AG04449 (cell line): ENCODE measurements at regions not wholly inside any gene's neighbourhood (a gene's known extent, or its start where the extent isn't known, plus 50 kb on each side); places are given as distances from the start of the nearest gene placed in this dataset.
A peak's percentile ranks its signal among the peaks of the same experiment; 100 is the strongest.
"Not testable (repeated sequence)": the region's sequence is repeated elsewhere in the genome, so short reads cannot be mapped to it uniquely, and the experiment has no call there.

Source experiments
- CTCF ChIA-PET: fragments of 350-600 bp; formaldehyde crosslinking; extraction: SDS; loops from one replicate; lab custom pipeline; 2021; ENCODE audit warnings: antibody characterized with exemption; lab: Yijun Ruan, JAX
- POLR2A ChIA-PET: fragments of 400-600, 350-600 bp; formaldehyde crosslinking; extraction: SDS; loops from one replicate; lab custom pipeline; 2020; ENCODE audit warnings: antibody characterized with exemption, inconsistent platforms; lab: Yijun Ruan, JAX
- DNase-seq: peaks from one replicate; pipeline ENCODE4 v3.0.0-alpha.2; 2010; ENCODE audit warnings: low read depth, low spot score
- H3K4me3 ChIP-seq: 2 replicates; pipeline ENCODE4 v1.5.1; 2011; ENCODE audit warnings: low read depth, mild to moderate bottlenecking, control low read depth, low read length
- TF ChIP-seq, protein P1 (sequence below): IDR thresholded peaks from one replicate; pipeline ENCODE4 v1.5.1; 2011; ENCODE audit warnings: mild to moderate bottlenecking, moderate library complexity, low read length, control low read depth, inconsistent platforms; ENCODE audit not compliant: insufficient read depth; ENCODE audit errors: missing control alignments

DNA sequence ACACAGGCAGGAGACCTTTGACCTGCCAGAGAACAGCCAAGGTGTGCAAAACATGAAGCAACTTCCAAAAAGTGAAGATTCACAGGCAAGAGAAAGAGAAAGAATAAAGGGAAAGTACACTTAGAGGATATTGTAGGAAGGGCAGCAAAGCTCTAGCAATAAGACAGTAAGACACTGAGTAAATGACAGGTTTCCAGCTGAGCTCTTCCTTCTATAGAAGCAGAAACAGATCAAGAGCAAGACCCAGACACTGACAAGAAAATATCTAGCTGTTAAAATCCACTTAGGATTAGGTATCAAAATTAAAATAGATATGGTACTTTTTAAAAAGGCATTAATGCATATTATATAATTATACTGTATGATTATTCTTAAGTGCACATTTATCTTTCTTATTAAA lies 333.4 kb downstream of the RAP2B start:
- H3K4me3 ChIP-seq, result no peak overlapping the region
- TF ChIP-seq, protein P1, sequence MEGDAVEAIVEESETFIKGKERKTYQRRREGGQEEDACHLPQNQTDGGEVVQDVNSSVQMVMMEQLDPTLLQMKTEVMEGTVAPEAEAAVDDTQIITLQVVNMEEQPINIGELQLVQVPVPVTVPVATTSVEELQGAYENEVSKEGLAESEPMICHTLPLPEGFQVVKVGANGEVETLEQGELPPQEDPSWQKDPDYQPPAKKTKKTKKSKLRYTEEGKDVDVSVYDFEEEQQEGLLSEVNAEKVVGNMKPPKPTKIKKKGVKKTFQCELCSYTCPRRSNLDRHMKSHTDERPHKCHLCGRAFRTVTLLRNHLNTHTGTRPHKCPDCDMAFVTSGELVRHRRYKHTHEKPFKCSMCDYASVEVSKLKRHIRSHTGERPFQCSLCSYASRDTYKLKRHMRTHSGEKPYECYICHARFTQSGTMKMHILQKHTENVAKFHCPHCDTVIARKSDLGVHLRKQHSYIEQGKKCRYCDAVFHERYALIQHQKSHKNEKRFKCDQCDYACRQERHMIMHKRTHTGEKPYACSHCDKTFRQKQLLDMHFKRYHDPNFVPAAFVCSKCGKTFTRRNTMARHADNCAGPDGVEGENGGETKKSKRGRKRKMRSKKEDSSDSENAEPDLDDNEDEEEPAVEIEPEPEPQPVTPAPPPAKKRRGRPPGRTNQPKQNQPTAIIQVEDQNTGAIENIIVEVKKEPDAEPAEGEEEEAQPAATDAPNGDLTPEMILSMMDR, result no peak
- CTCF ChIA-PET, result no interaction called here
- no peak for DNase-seq
- POLR2A ChIA-PET, result no interaction called here

DNA sequence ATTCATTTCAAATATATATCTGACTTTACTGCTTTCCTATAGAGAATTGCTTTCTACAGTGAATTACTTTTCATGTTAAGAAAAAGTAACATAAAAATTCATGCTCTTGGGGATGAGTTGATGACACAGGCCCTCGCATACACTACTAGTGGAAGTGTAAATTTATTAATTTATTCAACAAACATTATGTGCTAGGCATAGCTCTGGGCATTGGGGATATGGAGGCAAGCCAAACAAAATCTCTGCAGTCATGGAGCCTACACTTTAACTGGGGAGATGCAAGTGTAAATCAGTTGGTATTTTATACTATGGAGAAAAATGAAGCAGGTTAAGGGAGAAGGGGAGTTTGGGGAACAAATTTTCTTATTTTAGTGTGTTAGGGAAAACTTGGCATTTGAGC lies 340.7 kb downstream of the RAP2B start:
- DNase-seq, result no peak
- ChIA-PET POLR2A (no interaction called here), CTCF (no interaction called here)
- no peak overlapping the region for H3K4me3 ChIP-seq
- TF ChIP-seq, protein P1, result no peak

DNA sequence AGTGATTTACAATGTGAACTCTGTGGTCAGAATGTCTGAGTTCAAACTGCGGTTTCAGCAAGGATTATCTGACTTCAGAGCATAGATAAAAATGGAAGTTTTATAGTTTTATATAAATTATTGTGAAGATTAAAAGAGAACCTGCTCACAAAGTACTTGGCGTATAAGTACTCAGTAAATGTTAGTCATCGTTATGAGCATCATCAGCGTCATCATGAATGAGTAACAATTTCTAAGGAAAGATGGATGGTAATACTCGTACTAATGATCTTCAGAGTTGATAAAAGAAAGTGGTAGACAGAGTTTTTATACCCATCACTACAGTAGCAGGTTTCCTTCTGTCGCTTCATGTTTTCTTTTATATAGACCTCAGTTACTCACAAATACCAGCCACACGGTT lies 341.8 kb downstream of the RAP2B start:
- no peak overlapping the region for H3K4me3 ChIP-seq
- CTCF ChIA-PET, result no interaction called here
- no peak for DNase-seq

DNA sequence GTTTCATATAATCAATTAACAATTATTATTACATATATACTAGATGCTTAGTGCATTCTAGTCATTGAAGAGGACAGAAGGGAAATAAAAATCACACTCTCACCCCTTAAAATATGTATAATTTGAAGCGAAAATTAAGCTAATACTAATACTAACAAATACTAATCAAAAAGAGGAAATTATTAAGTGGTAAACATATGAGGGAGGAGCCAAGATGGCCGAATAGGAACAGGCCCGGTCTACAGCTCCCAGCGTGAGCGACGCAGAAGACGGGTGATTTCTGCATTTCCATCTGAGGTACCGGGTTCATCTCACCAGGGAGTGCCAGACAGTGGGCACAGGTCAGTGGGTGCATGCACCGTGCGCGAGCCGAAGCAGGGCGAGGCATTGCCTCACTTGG lies 344.2 kb downstream of the RAP2B start:
- H3K4me3 ChIP-seq, DNase-seq, POLR2A ChIA-PET, CTCF ChIA-PET: not testable (repeated sequence)

More for the DNA sequence above, 341.8 kb downstream of the RAP2B start:
- TF ChIP-seq, protein P1, result no peak
- POLR2A ChIA-PET, result no interaction called here

DNA sequence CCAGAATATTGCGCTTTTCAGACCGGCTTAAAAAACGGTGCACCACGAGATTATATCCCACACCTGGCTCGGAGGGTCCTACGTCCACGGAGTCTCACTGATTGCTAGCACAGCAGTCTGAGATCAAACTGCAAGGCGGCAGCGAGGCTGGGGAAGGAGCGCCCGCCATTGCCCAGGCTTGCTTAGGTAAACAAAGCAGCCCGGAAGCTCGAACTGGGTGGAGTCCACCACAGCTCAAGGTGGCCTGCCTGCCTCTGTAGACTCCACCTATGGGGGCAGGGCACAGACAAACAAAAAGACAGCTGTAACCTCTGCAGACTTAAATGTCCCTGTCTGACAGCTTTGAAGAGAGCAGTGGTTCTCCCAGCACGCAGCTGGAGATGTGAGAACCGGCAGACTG lies 344.7 kb downstream of the RAP2B start:
- CTCF ChIA-PET, DNase-seq, POLR2A ChIA-PET, H3K4me3 ChIP-seq: not testable (repeated sequence)

DNA sequence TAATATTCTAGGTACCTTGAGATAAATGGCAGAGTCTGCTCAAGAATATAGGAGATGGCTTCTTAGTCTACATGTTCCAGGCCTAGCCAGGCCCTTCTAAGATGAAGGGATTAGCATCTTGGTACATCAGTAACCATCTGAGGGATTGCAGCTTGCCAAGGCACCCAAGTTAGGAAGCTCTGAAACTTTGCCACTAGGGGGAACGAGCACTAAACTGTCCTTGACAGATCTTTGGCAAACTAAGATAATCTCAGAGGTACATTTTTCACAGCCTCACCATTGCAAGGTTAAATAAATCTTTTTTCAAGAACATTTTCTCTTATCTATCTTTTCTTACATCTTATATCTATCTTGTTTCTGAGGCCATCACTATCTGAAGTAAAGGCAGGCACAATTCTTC lies 351.2 kb downstream of the RAP2B start:
- no peak for DNase-seq
- H3K4me3 ChIP-seq, result no peak overlapping the region
- CTCF ChIA-PET, result interaction anchor here (0.9 to 1.2 kb wide), 2 partner anchors 13 to 22 kb away, joined by 3 read pairs; no protein-coding TSS in a partner anchor
- POLR2A ChIA-PET, result no interaction called here
- TF ChIP-seq, protein P1, result peak; percentile 16

DNA sequence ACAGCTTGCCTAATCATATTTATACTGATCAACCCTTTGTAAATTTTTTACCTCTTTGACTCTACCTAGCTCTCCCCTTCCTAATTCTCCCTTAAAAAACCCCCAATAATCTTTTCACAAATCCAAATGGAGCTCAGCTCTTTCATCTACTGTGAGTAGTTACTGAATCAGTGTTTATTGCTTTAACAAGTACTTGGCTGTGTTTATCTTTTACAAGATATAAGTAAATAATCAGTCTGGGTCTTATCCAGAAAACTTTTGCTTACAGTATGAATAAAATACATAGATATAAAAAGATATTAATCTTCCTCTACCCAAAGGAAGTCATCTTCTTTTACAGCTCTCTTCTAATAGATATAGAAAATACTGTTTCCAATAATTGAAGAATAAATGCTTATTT lies 366.4 kb downstream of the RAP2B start:
- DNase-seq, result no peak
- ChIA-PET POLR2A (no interaction called here), CTCF (no interaction called here)
- TF ChIP-seq, protein P1, result no peak
- no peak overlapping the region for H3K4me3 ChIP-seq
